HUES48 (cell line): ENCODE measurements at regions not wholly inside any gene's neighbourhood (a gene's known extent, or its start where the extent isn't known, plus 50 kb on each side); places are given as distances from the start of the nearest gene placed in this dataset.

Experiments
- H3K27ac ChIP-seq: one replicate; pipeline ENCODE4 v1.7.0; 2013; ENCODE audit warnings: low read depth, low read length, inconsistent platforms
- H3K27me3 ChIP-seq: 2 replicates; pipeline ENCODE4 v1.6.1; 2013; ENCODE audit warnings: mild to moderate bottlenecking, low read length; ENCODE audit not compliant: control insufficient read depth, insufficient read depth
- H3K36me3 ChIP-seq: 2 replicates; pipeline ENCODE4 v1.6.1; 2013; ENCODE audit warnings: low read length; ENCODE audit not compliant: control insufficient read depth, insufficient read depth
- H3K4me1 ChIP-seq: 2 replicates; pipeline ENCODE4 v1.6.1; 2013; ENCODE audit warnings: mild to moderate bottlenecking, low read length; ENCODE audit not compliant: control insufficient read depth, insufficient read depth
- H3K4me3 ChIP-seq: 2 replicates; pipeline ENCODE4 v1.5.1; 2013; ENCODE audit warnings: mild to moderate bottlenecking, low read depth, low read length
- H3K9ac ChIP-seq: 2 replicates; pipeline ENCODE4 v1.6.1; 2013; ENCODE audit warnings: mild to moderate bottlenecking, low read depth, low read length, moderate library complexity
- H3K9me3 ChIP-seq: 2 replicates; pipeline ENCODE4 v1.6.1; 2013; ENCODE audit warnings: low read length; ENCODE audit not compliant: control insufficient read depth, insufficient read depth

- H3K36me3 ChIP-seq = no peaks in the 10 kb centered on the region
- peaks cover under 1% of the 10 kb centered on the region for H3K27me3 ChIP-seq
- H3K4me1 ChIP-seq = peaks cover 15% of the 10 kb centered on the region; the same call in 1 of the 2 replicates
- H3K27ac ChIP-seq = no peak overlapping the region
- no peaks in the 10 kb centered on the region for H3K9me3 ChIP-seq
- H3K9ac ChIP-seq = no peak overlapping the region
- H3K4me3 ChIP-seq = no peak overlapping the region
These were observed 60.3 kb upstream of the CHRNA7 start for GRCh38 chr15:31970007-31970406.

DNA sequence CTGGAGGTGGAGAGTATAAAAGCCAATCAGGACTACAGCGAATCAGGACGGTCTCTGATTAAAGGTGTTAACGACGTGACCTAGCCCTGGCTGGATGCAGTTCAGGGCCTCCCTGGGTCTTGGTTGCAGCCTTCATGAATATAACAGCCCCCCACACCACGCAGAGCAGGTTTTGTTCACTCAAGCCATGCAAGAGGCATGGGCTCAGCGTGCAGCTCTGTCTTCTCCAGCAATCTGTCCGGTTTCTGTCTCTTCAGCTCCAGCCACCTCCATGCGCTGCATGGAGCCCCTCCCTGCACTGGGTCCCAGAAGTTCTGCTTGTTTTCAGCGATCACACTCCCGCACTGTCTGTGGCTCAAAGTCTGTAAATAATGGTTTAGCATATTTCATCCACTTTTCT is 57.1 kb upstream of the CHRNA7 start:
- Histone ChIP-seq H3K36me3 (no peaks in the 10 kb centered on the region), H3K4me1 (peaks cover 11% of the 10 kb centered on the region)

GRCh38 chr15:31974154-31974794 is 56.0 kb upstream of the CHRNA7 start:
- Histone ChIP-seq H3K4me1 (peaks cover 12% of the 10 kb centered on the region), H3K4me3 (no peak overlapping the region), H3K27me3 (peaks cover 14% of the 10 kb centered on the region), H3K9me3 (no peaks in the 10 kb centered on the region), H3K9ac (no peak overlapping the region), H3K36me3 (no peaks in the 10 kb centered on the region), H3K27ac (no peak overlapping the region)

More for the DNA sequence above, 57.1 kb upstream of the CHRNA7 start:
- Histone ChIP-seq H3K9me3 (no peaks in the 10 kb centered on the region), H3K27ac (no peak overlapping the region), H3K27me3 (peaks cover 10% of the 10 kb centered on the region), H3K4me3 (no peak overlapping the region), H3K9ac (no peak overlapping the region)

- H3K4me1 ChIP-seq = peaks cover 12% of the 10 kb centered on the region
- no peak overlapping the region for H3K9ac ChIP-seq
- H3K27ac ChIP-seq = no peak overlapping the region
- no peaks in the 10 kb centered on the region for H3K9me3 ChIP-seq
- peaks cover 14% of the 10 kb centered on the region for H3K27me3 ChIP-seq
- peak overlapping the region; percentile 48 for H3K4me3 ChIP-seq
- no peaks in the 10 kb centered on the region for H3K36me3 ChIP-seq
These were observed 55.2 kb upstream of the CHRNA7 start for GRCh38 chr15:31974855-31975829.

GRCh38 chr15:31975830-31976229 is 54.5 kb upstream of the CHRNA7 start:
- H3K4me1 ChIP-seq = peaks cover 12% of the 10 kb centered on the region
- H3K27me3 ChIP-seq = peaks cover 14% of the 10 kb centered on the region
- H3K9ac ChIP-seq = no peak overlapping the region
- H3K9me3 ChIP-seq = no peaks in the 10 kb centered on the region
- H3K27ac ChIP-seq = no peak overlapping the region
- no peaks in the 10 kb centered on the region for H3K36me3 ChIP-seq
- H3K4me3 ChIP-seq = no peak overlapping the region

DNA sequence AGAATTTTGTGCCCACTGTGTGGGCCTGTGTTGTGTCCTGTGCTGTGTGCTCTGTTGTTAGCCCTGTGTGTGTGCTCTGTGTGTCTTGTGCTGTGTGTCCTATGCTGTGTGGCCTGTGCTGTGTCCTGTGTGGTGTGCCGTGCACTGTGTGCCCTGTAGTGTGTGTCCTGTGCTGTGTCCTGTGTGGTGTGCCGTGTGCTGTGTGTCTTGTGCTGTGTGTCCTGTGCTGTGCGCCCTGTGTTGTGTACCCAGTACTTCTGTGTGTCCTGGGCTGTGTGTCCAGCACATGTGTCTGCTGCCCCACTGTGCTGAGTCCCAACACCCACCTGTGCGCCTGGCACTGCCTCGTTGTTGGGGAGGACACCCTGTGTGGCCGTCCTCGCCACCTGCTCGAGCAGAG is 53.2 kb upstream of the CHRNA7 start:
- peaks cover 14% of the 10 kb centered on the region for H3K27me3 ChIP-seq
- no peaks in the 10 kb centered on the region for H3K36me3 ChIP-seq
- H3K27ac ChIP-seq = no peak overlapping the region
- H3K9me3 ChIP-seq = no peaks in the 10 kb centered on the region
- H3K4me3 ChIP-seq = no peak overlapping the region
- H3K4me1 ChIP-seq = peaks cover 12% of the 10 kb centered on the region
- H3K9ac ChIP-seq = no peak overlapping the region

GRCh38 chr15:31977812-31978661 is 52.3 kb upstream of the CHRNA7 start:
- Histone ChIP-seq H3K9me3 (no peaks in the 10 kb centered on the region), H3K4me1 (peaks cover 12% of the 10 kb centered on the region), H3K9ac (no peak overlapping the region), H3K27me3 (peaks cover 14% of the 10 kb centered on the region), H3K4me3 (no peak overlapping the region), H3K36me3 (no peaks in the 10 kb centered on the region), H3K27ac (no peak overlapping the region)
